ENCODE measurements at regions not wholly inside any gene's neighbourhood (a gene's known extent, or its start where the extent isn't known, plus 50 kb on each side); places are given as distances from the start of the nearest gene placed in this dataset.

GRCh38 chr3:24828551-24828950 lies 333.9 kb upstream of the THRB start:
- peaks cover 0 to 14% (median 11%) of the 10 kb centered on the region in 5 donors for H3K27me3 ChIP-seq (ENCODE audit: control insufficient read depth in 5 of 5, insufficient read depth in 4 of 5, low read length in 5 of 5)
- H3K9ac ChIP-seq (ENCODE audit: low read length in 5 of 5) = no peak overlapping the region
- no peak overlapping the region for H3K27ac ChIP-seq (ENCODE audit: low read depth, low read length)
- no peaks in the 10 kb centered on the region for H3K36me3 ChIP-seq (ENCODE audit: control insufficient read depth in 5 of 5, insufficient read depth in 5 of 5, low read length in 5 of 5)
- peak overlapping the region in 2 of 5 donors; percentile 56 to 67 for H3K4me3 ChIP-seq (ENCODE audit: low read depth in 1 of 5, low read length in 5 of 5)
- H3K4me1 ChIP-seq (ENCODE audit: control insufficient read depth in 5 of 5, insufficient read depth in 5 of 5, low read length in 5 of 5) = peaks cover 0 to 19% (median 15%) of the 10 kb centered on the region in 5 donors
- no peaks in the 10 kb centered on the region for H3K9me3 ChIP-seq (ENCODE audit: control insufficient read depth in 5 of 5, low read length in 5 of 5)

- peaks cover 0 to 14% (median 11%) of the 10 kb centered on the region in 5 donors for H3K27me3 ChIP-seq (ENCODE audit: control insufficient read depth in 5 of 5, insufficient read depth in 4 of 5, low read length in 5 of 5)
- peak overlapping the region in 4 of 5 donors; percentile 54 to 67 (median 55) for H3K4me3 ChIP-seq (ENCODE audit: low read depth in 1 of 5, low read length in 5 of 5)
- no peak overlapping the region for H3K27ac ChIP-seq (ENCODE audit: low read depth, low read length)
- H3K36me3 ChIP-seq (ENCODE audit: control insufficient read depth in 5 of 5, insufficient read depth in 5 of 5, low read length in 5 of 5) = no peaks in the 10 kb centered on the region
- no peak overlapping the region for H3K9ac ChIP-seq (ENCODE audit: low read length in 5 of 5)
- H3K4me1 ChIP-seq (ENCODE audit: control insufficient read depth in 5 of 5, insufficient read depth in 5 of 5, low read length in 5 of 5) = peaks cover 0 to 19% (median 15%) of the 10 kb centered on the region in 5 donors
- H3K9me3 ChIP-seq (ENCODE audit: control insufficient read depth in 5 of 5, low read length in 5 of 5) = no peaks in the 10 kb centered on the region
Observed at GRCh38 chr3:24829011-24829581, 334.4 kb upstream of the THRB start.

GRCh38 chr3:24829629-24830229 lies 335.1 kb upstream of the THRB start:
- H3K4me3 ChIP-seq (ENCODE audit: low read depth in 1 of 5, low read length in 5 of 5) = peak overlapping the region; percentile 54 to 67 (median 56)
- H3K36me3 ChIP-seq (ENCODE audit: control insufficient read depth in 5 of 5, insufficient read depth in 5 of 5, low read length in 5 of 5) = no peaks in the 10 kb centered on the region
- H3K9ac ChIP-seq (ENCODE audit: low read length in 5 of 5) = peak overlapping the region in 1 of 5 donors; percentile 8
- H3K9me3 ChIP-seq (ENCODE audit: control insufficient read depth in 5 of 5, low read length in 5 of 5) = no peaks in the 10 kb centered on the region
- peaks cover 0 to 19% (median 15%) of the 10 kb centered on the region in 5 donors for H3K4me1 ChIP-seq (ENCODE audit: control insufficient read depth in 5 of 5, insufficient read depth in 5 of 5, low read length in 5 of 5)
- no peak overlapping the region for H3K27ac ChIP-seq (ENCODE audit: low read depth, low read length)
- peaks cover 0 to 14% (median 11%) of the 10 kb centered on the region in 5 donors for H3K27me3 ChIP-seq (ENCODE audit: control insufficient read depth in 5 of 5, insufficient read depth in 4 of 5, low read length in 5 of 5)

- Histone ChIP-seq H3K27me3 (ENCODE audit: control insufficient read depth in 5 of 5, insufficient read depth in 4 of 5, low read length in 5 of 5) (peaks cover 0 to 14% (median 11%) of the 10 kb centered on the region in 5 donors), H3K9me3 (ENCODE audit: control insufficient read depth in 5 of 5, low read length in 5 of 5) (no peaks in the 10 kb centered on the region), H3K4me3 (ENCODE audit: low read depth in 1 of 5, low read length in 5 of 5) (peak overlapping the region; percentile 54 to 67 (median 56)), H3K36me3 (ENCODE audit: control insufficient read depth in 5 of 5, insufficient read depth in 5 of 5, low read length in 5 of 5) (no peaks in the 10 kb centered on the region), H3K4me1 (ENCODE audit: control insufficient read depth in 5 of 5, insufficient read depth in 5 of 5, low read length in 5 of 5) (peaks cover 0 to 19% (median 15%) of the 10 kb centered on the region in 5 donors), H3K9ac (ENCODE audit: low read length in 5 of 5) (no peak overlapping the region), H3K27ac (ENCODE audit: low read depth, low read length) (no peak overlapping the region)
Observed at GRCh38 chr3:24830230-24831152, 335.8 kb upstream of the THRB start.

- Histone ChIP-seq H3K27ac (ENCODE audit: low read depth, low read length) (no peak overlapping the region), H3K9me3 (ENCODE audit: control insufficient read depth in 5 of 5, low read length in 5 of 5) (no peaks in the 10 kb centered on the region), H3K9ac (ENCODE audit: low read length in 5 of 5) (no peak overlapping the region), H3K4me1 (ENCODE audit: control insufficient read depth in 5 of 5, insufficient read depth in 5 of 5, low read length in 5 of 5) (peaks cover 0 to 19% (median 15%) of the 10 kb centered on the region in 5 donors), H3K36me3 (ENCODE audit: control insufficient read depth in 5 of 5, insufficient read depth in 5 of 5, low read length in 5 of 5) (no peaks in the 10 kb centered on the region), H3K4me3 (ENCODE audit: low read depth in 1 of 5, low read length in 5 of 5) (no peak overlapping the region), H3K27me3 (ENCODE audit: control insufficient read depth in 5 of 5, insufficient read depth in 4 of 5, low read length in 5 of 5) (peaks cover 0 to 14% (median 11%) of the 10 kb centered on the region in 5 donors)
Observed at GRCh38 chr3:24831221-24831620, 336.6 kb upstream of the THRB start.

GRCh38 chr3:24832891-24833290 lies 338.2 kb upstream of the THRB start:
- Histone ChIP-seq H3K9ac (ENCODE audit: low read length in 5 of 5) (no peak overlapping the region), H3K4me1 (ENCODE audit: control insufficient read depth in 5 of 5, insufficient read depth in 5 of 5, low read length in 5 of 5) (peaks cover 0 to 19% (median 15%) of the 10 kb centered on the region in 5 donors), H3K9me3 (ENCODE audit: control insufficient read depth in 5 of 5, low read length in 5 of 5) (no peaks in the 10 kb centered on the region), H3K4me3 (ENCODE audit: low read depth in 1 of 5, low read length in 5 of 5) (no peak overlapping the region), H3K36me3 (ENCODE audit: control insufficient read depth in 5 of 5, insufficient read depth in 5 of 5, low read length in 5 of 5) (no peaks in the 10 kb centered on the region), H3K27ac (ENCODE audit: low read depth, low read length) (no peak overlapping the region), H3K27me3 (ENCODE audit: control insufficient read depth in 5 of 5, insufficient read depth in 4 of 5, low read length in 5 of 5) (peaks cover 0 to 14% (median 8%) of the 10 kb centered on the region in 5 donors)

GRCh38 chr3:24834442-24834841 lies 339.8 kb upstream of the THRB start:
- Histone ChIP-seq H3K27ac (ENCODE audit: low read depth, low read length) (no peak overlapping the region), H3K4me3 (ENCODE audit: low read depth in 1 of 5, low read length in 5 of 5) (no peak overlapping the region), H3K9me3 (ENCODE audit: control insufficient read depth in 5 of 5, low read length in 5 of 5) (no peaks in the 10 kb centered on the region), H3K9ac (ENCODE audit: low read length in 5 of 5) (no peak overlapping the region), H3K4me1 (ENCODE audit: control insufficient read depth in 5 of 5, insufficient read depth in 5 of 5, low read length in 5 of 5) (peaks cover 0 to 12% (median 9%) of the 10 kb centered on the region in 5 donors), H3K36me3 (ENCODE audit: control insufficient read depth in 5 of 5, insufficient read depth in 5 of 5, low read length in 5 of 5) (no peaks in the 10 kb centered on the region), H3K27me3 (ENCODE audit: control insufficient read depth in 5 of 5, insufficient read depth in 4 of 5, low read length in 5 of 5) (peaks cover 0 to 5% (median 4%) of the 10 kb centered on the region in 5 donors)

- no peak overlapping the region for H3K27ac ChIP-seq (ENCODE audit: low read depth, low read length)
- H3K4me1 ChIP-seq (ENCODE audit: control insufficient read depth in 5 of 5, insufficient read depth in 5 of 5, low read length in 5 of 5) = peaks cover 0 to 1% (median 0%) of the 10 kb centered on the region in 5 donors
- no peaks in the 10 kb centered on the region for H3K36me3 ChIP-seq (ENCODE audit: control insufficient read depth in 5 of 5, insufficient read depth in 5 of 5, low read length in 5 of 5)
- no peak overlapping the region for H3K4me3 ChIP-seq (ENCODE audit: low read depth in 1 of 5, low read length in 5 of 5)
- H3K9ac ChIP-seq (ENCODE audit: low read length in 5 of 5) = no peak overlapping the region
- no peaks in the 10 kb centered on the region for H3K27me3 ChIP-seq (ENCODE audit: control insufficient read depth in 5 of 5, insufficient read depth in 4 of 5, low read length in 5 of 5)
- no peaks in the 10 kb centered on the region for H3K9me3 ChIP-seq (ENCODE audit: control insufficient read depth in 5 of 5, low read length in 5 of 5)
Observed at GRCh38 chr3:24835510-24835909, 340.9 kb upstream of the THRB start.

GRCh38 chr3:24837601-24838000 lies 343.0 kb upstream of the THRB start:
- H3K4me3 ChIP-seq (ENCODE audit: low read depth in 1 of 5, low read length in 5 of 5) = no peak overlapping the region
- no peaks in the 10 kb centered on the region for H3K4me1 ChIP-seq (ENCODE audit: control insufficient read depth in 5 of 5, insufficient read depth in 5 of 5, low read length in 5 of 5)
- H3K27me3 ChIP-seq (ENCODE audit: control insufficient read depth in 5 of 5, insufficient read depth in 4 of 5, low read length in 5 of 5) = no peaks in the 10 kb centered on the region
- H3K9ac ChIP-seq (ENCODE audit: low read length in 5 of 5) = no peak overlapping the region
- H3K9me3 ChIP-seq (ENCODE audit: control insufficient read depth in 5 of 5, low read length in 5 of 5) = no peaks in the 10 kb centered on the region
- no peaks in the 10 kb centered on the region for H3K36me3 ChIP-seq (ENCODE audit: control insufficient read depth in 5 of 5, insufficient read depth in 5 of 5, low read length in 5 of 5)
- no peak overlapping the region for H3K27ac ChIP-seq (ENCODE audit: low read depth, low read length)

- Histone ChIP-seq H3K36me3 (ENCODE audit: control insufficient read depth in 5 of 5, insufficient read depth in 5 of 5, low read length in 5 of 5) (no peaks in the 10 kb centered on the region), H3K4me3 (ENCODE audit: low read depth in 1 of 5, low read length in 5 of 5) (no peak overlapping the region), H3K27ac (ENCODE audit: low read depth, low read length) (no peak overlapping the region), H3K4me1 (ENCODE audit: control insufficient read depth in 5 of 5, insufficient read depth in 5 of 5, low read length in 5 of 5) (no peaks in the 10 kb centered on the region), H3K9ac (ENCODE audit: low read length in 5 of 5) (no peak overlapping the region), H3K27me3 (ENCODE audit: control insufficient read depth in 5 of 5, insufficient read depth in 4 of 5, low read length in 5 of 5) (no peaks in the 10 kb centered on the region), H3K9me3 (ENCODE audit: control insufficient read depth in 5 of 5, low read length in 5 of 5) (no peaks in the 10 kb centered on the region)
Observed at GRCh38 chr3:24838533-24838932, 343.9 kb upstream of the THRB start.
